ENCODE measurements at regions not wholly inside any gene's neighbourhood (a gene's known extent, or its start where the extent isn't known, plus 50 kb on each side); places are given as distances from the start of the nearest gene placed in this dataset.

DNA sequence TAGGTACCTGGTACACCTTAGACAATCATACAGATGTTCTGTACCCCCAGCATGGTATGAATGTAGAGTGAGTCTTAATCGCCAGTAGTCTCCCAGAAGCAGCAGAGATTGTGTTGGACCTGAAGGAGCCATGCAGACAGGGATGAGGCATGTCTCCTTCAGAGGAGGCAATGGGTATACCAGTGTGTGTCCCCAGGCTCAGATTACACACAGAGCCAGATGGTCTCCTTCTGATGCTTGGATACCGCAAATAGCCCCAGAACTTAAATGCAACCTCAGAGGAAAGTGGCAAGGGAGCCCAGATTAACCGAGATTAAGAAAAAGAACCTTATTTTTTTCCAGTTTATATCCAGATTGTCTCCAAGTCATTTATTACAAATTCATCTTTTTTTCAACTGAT is 96.8 kb upstream of the C21orf91 start:
- DNase-seq (ENCODE audit: low read depth) = no peak
- TF ChIP-seq POLR2A (IDR thresholded peaks at IDR 0.05; ENCODE audit: extremely low read depth, insufficient read length) (no peak), MYC (IDR thresholded peaks at IDR 0.05; ENCODE audit: low read depth, low read length) (no peak)
- TF ChIP-seq, protein P1, sequence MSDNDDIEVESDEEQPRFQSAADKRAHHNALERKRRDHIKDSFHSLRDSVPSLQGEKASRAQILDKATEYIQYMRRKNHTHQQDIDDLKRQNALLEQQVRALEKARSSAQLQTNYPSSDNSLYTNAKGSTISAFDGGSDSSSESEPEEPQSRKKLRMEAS (IDR thresholded peaks at IDR 0.05; ENCODE audit: low read depth, low read length) = no peak
- TF ChIP-seq, protein P2, sequence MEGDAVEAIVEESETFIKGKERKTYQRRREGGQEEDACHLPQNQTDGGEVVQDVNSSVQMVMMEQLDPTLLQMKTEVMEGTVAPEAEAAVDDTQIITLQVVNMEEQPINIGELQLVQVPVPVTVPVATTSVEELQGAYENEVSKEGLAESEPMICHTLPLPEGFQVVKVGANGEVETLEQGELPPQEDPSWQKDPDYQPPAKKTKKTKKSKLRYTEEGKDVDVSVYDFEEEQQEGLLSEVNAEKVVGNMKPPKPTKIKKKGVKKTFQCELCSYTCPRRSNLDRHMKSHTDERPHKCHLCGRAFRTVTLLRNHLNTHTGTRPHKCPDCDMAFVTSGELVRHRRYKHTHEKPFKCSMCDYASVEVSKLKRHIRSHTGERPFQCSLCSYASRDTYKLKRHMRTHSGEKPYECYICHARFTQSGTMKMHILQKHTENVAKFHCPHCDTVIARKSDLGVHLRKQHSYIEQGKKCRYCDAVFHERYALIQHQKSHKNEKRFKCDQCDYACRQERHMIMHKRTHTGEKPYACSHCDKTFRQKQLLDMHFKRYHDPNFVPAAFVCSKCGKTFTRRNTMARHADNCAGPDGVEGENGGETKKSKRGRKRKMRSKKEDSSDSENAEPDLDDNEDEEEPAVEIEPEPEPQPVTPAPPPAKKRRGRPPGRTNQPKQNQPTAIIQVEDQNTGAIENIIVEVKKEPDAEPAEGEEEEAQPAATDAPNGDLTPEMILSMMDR (IDR thresholded peaks at IDR 0.05; ENCODE audit: low read depth, low read length) = no peak
- H3K4me3 ChIP-seq (ENCODE audit: low read depth, low read length) = no peak overlapping the region

GRCh38 chr21:17911628-17912027 is 92.5 kb upstream of the C21orf91 start:
- no peak overlapping the region for H3K4me3 ChIP-seq (ENCODE audit: low read depth, low read length)
- no peak for DNase-seq (ENCODE audit: low read depth)
- TF ChIP-seq, protein P1 (IDR thresholded peaks at IDR 0.05; ENCODE audit: low read depth, low read length) = no peak
- TF ChIP-seq MYC (IDR thresholded peaks at IDR 0.05; ENCODE audit: low read depth, low read length) (no peak), POLR2A (IDR thresholded peaks at IDR 0.05; ENCODE audit: extremely low read depth, insufficient read length) (no peak)
- TF ChIP-seq, protein P2 (IDR thresholded peaks at IDR 0.05; ENCODE audit: low read depth, low read length) = no peak

- no peak for DNase-seq (ENCODE audit: low read depth)
- no peak overlapping the region for H3K4me3 ChIP-seq (ENCODE audit: low read depth, low read length)
- TF ChIP-seq POLR2A (IDR thresholded peaks at IDR 0.05; ENCODE audit: extremely low read depth, insufficient read length) = no peak
- no peak for TF ChIP-seq MYC (IDR thresholded peaks at IDR 0.05; ENCODE audit: low read depth, low read length)
- TF ChIP-seq, protein P2 (IDR thresholded peaks at IDR 0.05; ENCODE audit: low read depth, low read length) = no peak
- TF ChIP-seq, protein P1 (IDR thresholded peaks at IDR 0.05; ENCODE audit: low read depth, low read length) = no peak
These were observed 84.9 kb upstream of the C21orf91 start for GRCh38 chr21:17903929-17904639.

GRCh38 chr21:17903029-17903806 is 84.1 kb upstream of the C21orf91 start:
- H3K4me3 ChIP-seq (ENCODE audit: low read depth, low read length) = no peak overlapping the region
- DNase-seq (ENCODE audit: low read depth) = peak; percentile 17
- TF ChIP-seq POLR2A (IDR thresholded peaks at IDR 0.05; ENCODE audit: extremely low read depth, insufficient read length) (no peak), MYC (IDR thresholded peaks at IDR 0.05; ENCODE audit: low read depth, low read length) (no peak)
- TF ChIP-seq, protein P2 (IDR thresholded peaks at IDR 0.05; ENCODE audit: low read depth, low read length) = no peak
- TF ChIP-seq, protein P1 (IDR thresholded peaks at IDR 0.05; ENCODE audit: low read depth, low read length) = no peak

GRCh38 chr21:17901458-17902079 is 82.4 kb upstream of the C21orf91 start:
- no peak overlapping the region for H3K4me3 ChIP-seq (ENCODE audit: low read depth, low read length)
- TF ChIP-seq POLR2A (IDR thresholded peaks at IDR 0.05; ENCODE audit: extremely low read depth, insufficient read length) (no peak), MYC (IDR thresholded peaks at IDR 0.05; ENCODE audit: low read depth, low read length) (no peak)
- TF ChIP-seq, protein P2 (IDR thresholded peaks at IDR 0.05; ENCODE audit: low read depth, low read length) = no peak
- TF ChIP-seq, protein P1 (IDR thresholded peaks at IDR 0.05; ENCODE audit: low read depth, low read length) = no peak
- DNase-seq (ENCODE audit: low read depth) = peak; percentile 2
